ENCODE measurements at regions not wholly inside any gene's neighbourhood (a gene's known extent, or its start where the extent isn't known, plus 50 kb on each side); places are given as distances from the start of the nearest gene placed in this dataset.
"Not testable (repeated sequence)": the region's sequence is repeated elsewhere in the genome, so short reads cannot be mapped to it uniquely, and the experiment has no call there.

GRCh38 chr6:33507261-33507660 is 52.9 kb downstream of the ZBTB9 start:
- no peak for FAIRE-seq
- DNase-seq (ENCODE audit: insufficient read length, low spot score) = no peak
- TF ChIP-seq POU2F2 (IDR thresholded peaks at IDR 0.05; ENCODE audit: low read depth, low read length) (no peak), SPI1 (IDR thresholded peaks at IDR 0.05; ENCODE audit: low read depth, low read length) (no peak), POLR2AphosphoS5 (IDR thresholded peaks at IDR 0.05; ENCODE audit: low read depth, low read length) (no peak), PAX5 (IDR thresholded peaks at IDR 0.05; ENCODE audit: insufficient read depth, low read length, severe bottlenecking) (no peak), POLR2A (IDR thresholded peaks at IDR 0.05; ENCODE audit: low read depth, low read length) (no peak), TAF1 (IDR thresholded peaks at IDR 0.05; ENCODE audit: low read depth, low read length) (no peak)

- TF ChIP-seq POU2F2 (IDR thresholded peaks at IDR 0.05; ENCODE audit: low read depth, low read length) (no peak), SPI1 (IDR thresholded peaks at IDR 0.05; ENCODE audit: low read depth, low read length) (peak; percentile 73), PAX5 (IDR thresholded peaks at IDR 0.05; ENCODE audit: insufficient read depth, low read length, severe bottlenecking) (no peak), POLR2A (IDR thresholded peaks at IDR 0.05; ENCODE audit: low read depth, low read length) (no peak), POLR2AphosphoS5 (IDR thresholded peaks at IDR 0.05; ENCODE audit: low read depth, low read length) (no peak)
- no peak for FAIRE-seq
- DNase-seq (ENCODE audit: insufficient read length, low spot score) = no peak
Observed at GRCh38 chr6:33508935-33509926, 54.9 kb downstream of the ZBTB9 start.

- TF ChIP-seq POLR2A (IDR thresholded peaks at IDR 0.05; ENCODE audit: low read depth, low read length) (no peak), POU2F2 (IDR thresholded peaks at IDR 0.05; ENCODE audit: low read depth, low read length) (no peak), TAF1 (IDR thresholded peaks at IDR 0.05; ENCODE audit: low read depth, low read length) (no peak), POLR2AphosphoS5 (IDR thresholded peaks at IDR 0.05; ENCODE audit: low read depth, low read length) (no peak), SPI1 (IDR thresholded peaks at IDR 0.05; ENCODE audit: low read depth, low read length) (no peak), PAX5 (IDR thresholded peaks at IDR 0.05; ENCODE audit: insufficient read depth, low read length, severe bottlenecking) (no peak)
- no peak for FAIRE-seq
- DNase-seq (ENCODE audit: insufficient read length, low spot score) = no peak
Observed at GRCh38 chr6:33513213-33513612, 58.8 kb downstream of the ZBTB9 start.

DNA sequence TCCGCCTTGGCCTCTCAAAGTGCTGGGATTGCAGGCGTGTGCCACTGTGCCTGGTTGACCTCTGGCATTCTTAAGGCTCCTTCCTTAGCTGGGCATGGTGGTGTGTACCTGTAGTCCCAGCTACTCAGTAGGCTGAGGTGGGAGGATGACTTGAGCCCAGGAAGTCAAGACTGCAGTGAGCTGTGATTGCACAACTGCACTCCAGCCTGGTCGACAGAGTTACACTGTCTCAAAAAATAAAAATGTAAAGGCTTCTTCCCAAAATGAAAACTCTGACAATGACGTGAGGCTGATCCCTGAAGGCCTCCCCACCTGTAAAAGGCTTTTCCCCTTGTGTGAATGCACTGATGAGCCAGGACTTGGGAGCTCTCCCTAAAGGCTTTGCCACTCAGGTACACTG is 62.4 kb downstream of the ZBTB9 start:
- FAIRE-seq = no peak
- no peak for DNase-seq (ENCODE audit: insufficient read length, low spot score)
- no peak for TF ChIP-seq PAX5 (IDR thresholded peaks at IDR 0.05; ENCODE audit: insufficient read depth, low read length, severe bottlenecking)

- FAIRE-seq; DNase-seq (ENCODE audit: insufficient read length, low spot score): not testable (repeated sequence)
Observed at GRCh38 chr6:33520636-33521488, 59.2 kb downstream of the BAK1 start.

- no peak for TF ChIP-seq SPI1 (IDR thresholded peaks at IDR 0.05; ENCODE audit: low read depth, low read length)
- TF ChIP-seq POU2F2 (IDR thresholded peaks at IDR 0.05; ENCODE audit: low read depth, low read length) = no peak
- no peak for TF ChIP-seq POLR2AphosphoS5 (IDR thresholded peaks at IDR 0.05; ENCODE audit: low read depth, low read length)
- no peak for TF ChIP-seq POLR2A (IDR thresholded peaks at IDR 0.05; ENCODE audit: low read depth, low read length)
- TF ChIP-seq TAF1 (IDR thresholded peaks at IDR 0.05; ENCODE audit: low read depth, low read length) = no peak
- no peak for TF ChIP-seq PAX5 (IDR thresholded peaks at IDR 0.05; ENCODE audit: insufficient read depth, low read length, severe bottlenecking)
- no peak for DNase-seq (ENCODE audit: insufficient read length, low spot score)
- no peak for FAIRE-seq
Observed at GRCh38 chr6:33521489-33522091, 58.5 kb downstream of the BAK1 start.

Data from GM12891 (cell line).